ENCODE measurements at regions not wholly inside any gene's neighbourhood (a gene's known extent, or its start where the extent isn't known, plus 50 kb on each side); places are given as distances from the start of the nearest gene placed in this dataset.

GRCh38 chr9:105187781-105188180 lies 56.7 kb upstream of the SLC44A1 start:
- no peak for DNase-seq (ENCODE audit: low read depth in 3 of 3, low spot score in 2 of 3)

GRCh38 chr9:105188746-105189145 lies 55.7 kb upstream of the SLC44A1 start:
- DNase-seq (ENCODE audit: low read depth in 3 of 3, low spot score in 2 of 3): no peak

GRCh38 chr9:105191508-105192121 lies 52.8 kb upstream of the SLC44A1 start:
- no peak for DNase-seq (ENCODE audit: low read depth in 3 of 3, low spot score in 2 of 3)

- DNase-seq (ENCODE audit: low read depth in 3 of 3, low spot score in 2 of 3): no peak
These were observed 50.9 kb upstream of the SLC44A1 start for GRCh38 chr9:105193560-105193959.

- no peak for DNase-seq (ENCODE audit: low read depth in 3 of 3, low spot score in 2 of 3)
These were observed 50.2 kb upstream of the SLC44A1 start for GRCh38 chr9:105194234-105194633.
